Right lobe of liver (tissue), 4 donors: ENCODE measurements at regions not wholly inside any gene's neighbourhood (a gene's known extent, or its start where the extent isn't known, plus 50 kb on each side); places are given as distances from the start of the nearest gene placed in this dataset.

ENCODE experiments used
- POLR2A ChIP-seq: fragments of 450-650 bp; IDR thresholded peaks from one replicate; pipeline ENCODE4 v1.6.1; 2017; ENCODE audit warnings: antibody characterized with exemption, mild to moderate bottlenecking
- TF ChIP-seq, protein P1 (sequence below), 4 donors: fragments of 200-600 bp in 3 of 4; fragments of 450-650 bp in 1 of 4; IDR thresholded peaks; one replicate each; pipeline versions ENCODE4 v1.5.1 to v1.8.0; 2016 to 2022; ENCODE audit warnings: antibody characterized with exemption in 4 of 4, mild to moderate bottlenecking in 2 of 4
- donor health status: DM: no; HTN: no; CAD: no.
- donor health status: DM: no; HTN: no; CAD: no.
- donor health status: DM: no; HTN: yes; CAD: no.

DNA sequence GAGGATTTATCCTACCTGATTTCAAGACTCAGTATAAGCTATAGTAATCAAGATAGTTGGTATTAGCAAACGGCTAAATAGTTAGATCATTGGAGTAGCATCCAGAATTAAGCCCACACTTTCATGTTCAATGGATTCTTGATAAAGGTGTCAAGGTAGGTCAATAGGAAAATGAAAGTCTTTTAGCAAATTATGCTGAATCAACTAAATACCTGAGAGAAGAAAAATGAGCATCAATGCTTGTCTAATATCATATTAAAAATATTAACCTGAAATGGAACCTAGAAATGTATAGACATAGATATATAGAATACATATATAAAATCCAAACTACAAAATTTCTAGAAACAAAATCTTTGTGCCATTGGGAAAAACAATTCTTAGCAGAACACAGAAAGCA, 685.6 kb downstream of the DTWD2 start:
- TF ChIP-seq POLR2A, result no peak
- TF ChIP-seq, protein P1, sequence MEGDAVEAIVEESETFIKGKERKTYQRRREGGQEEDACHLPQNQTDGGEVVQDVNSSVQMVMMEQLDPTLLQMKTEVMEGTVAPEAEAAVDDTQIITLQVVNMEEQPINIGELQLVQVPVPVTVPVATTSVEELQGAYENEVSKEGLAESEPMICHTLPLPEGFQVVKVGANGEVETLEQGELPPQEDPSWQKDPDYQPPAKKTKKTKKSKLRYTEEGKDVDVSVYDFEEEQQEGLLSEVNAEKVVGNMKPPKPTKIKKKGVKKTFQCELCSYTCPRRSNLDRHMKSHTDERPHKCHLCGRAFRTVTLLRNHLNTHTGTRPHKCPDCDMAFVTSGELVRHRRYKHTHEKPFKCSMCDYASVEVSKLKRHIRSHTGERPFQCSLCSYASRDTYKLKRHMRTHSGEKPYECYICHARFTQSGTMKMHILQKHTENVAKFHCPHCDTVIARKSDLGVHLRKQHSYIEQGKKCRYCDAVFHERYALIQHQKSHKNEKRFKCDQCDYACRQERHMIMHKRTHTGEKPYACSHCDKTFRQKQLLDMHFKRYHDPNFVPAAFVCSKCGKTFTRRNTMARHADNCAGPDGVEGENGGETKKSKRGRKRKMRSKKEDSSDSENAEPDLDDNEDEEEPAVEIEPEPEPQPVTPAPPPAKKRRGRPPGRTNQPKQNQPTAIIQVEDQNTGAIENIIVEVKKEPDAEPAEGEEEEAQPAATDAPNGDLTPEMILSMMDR (IDR thresholded peaks at IDR 0.05), result no peak
